ENCODE measurements at regions not wholly inside any gene's neighbourhood (a gene's known extent, or its start where the extent isn't known, plus 50 kb on each side); places are given as distances from the start of the nearest gene placed in this dataset.

GRCh38 chr7:46059308-46060020 lies 138.4 kb upstream of the IGFBP3 start (continued):
- no peak for TF ChIP-seq ZNF532 (CRISPR knock-in tag; IDR thresholded peaks at IDR 0.05; ENCODE audit: borderline replicate concordance)
- TF ChIP-seq E2F1 (CRISPR knock-in tag; IDR thresholded peaks at IDR 0.05): no peak
- TF ChIP-seq, protein P1, sequence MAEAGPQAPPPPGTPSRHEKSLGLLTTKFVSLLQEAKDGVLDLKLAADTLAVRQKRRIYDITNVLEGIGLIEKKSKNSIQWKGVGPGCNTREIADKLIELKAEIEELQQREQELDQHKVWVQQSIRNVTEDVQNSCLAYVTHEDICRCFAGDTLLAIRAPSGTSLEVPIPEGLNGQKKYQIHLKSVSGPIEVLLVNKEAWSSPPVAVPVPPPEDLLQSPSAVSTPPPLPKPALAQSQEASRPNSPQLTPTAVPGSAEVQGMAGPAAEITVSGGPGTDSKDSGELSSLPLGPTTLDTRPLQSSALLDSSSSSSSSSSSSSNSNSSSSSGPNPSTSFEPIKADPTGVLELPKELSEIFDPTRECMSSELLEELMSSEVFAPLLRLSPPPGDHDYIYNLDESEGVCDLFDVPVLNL (CRISPR knock-in tag; IDR thresholded peaks at IDR 0.05; ENCODE audit: borderline replicate concordance, low read depth): no peak
- TF ChIP-seq FOXJ3 (CRISPR knock-in tag; IDR thresholded peaks at IDR 0.05; ENCODE audit: borderline replicate concordance): no peak

DNA sequence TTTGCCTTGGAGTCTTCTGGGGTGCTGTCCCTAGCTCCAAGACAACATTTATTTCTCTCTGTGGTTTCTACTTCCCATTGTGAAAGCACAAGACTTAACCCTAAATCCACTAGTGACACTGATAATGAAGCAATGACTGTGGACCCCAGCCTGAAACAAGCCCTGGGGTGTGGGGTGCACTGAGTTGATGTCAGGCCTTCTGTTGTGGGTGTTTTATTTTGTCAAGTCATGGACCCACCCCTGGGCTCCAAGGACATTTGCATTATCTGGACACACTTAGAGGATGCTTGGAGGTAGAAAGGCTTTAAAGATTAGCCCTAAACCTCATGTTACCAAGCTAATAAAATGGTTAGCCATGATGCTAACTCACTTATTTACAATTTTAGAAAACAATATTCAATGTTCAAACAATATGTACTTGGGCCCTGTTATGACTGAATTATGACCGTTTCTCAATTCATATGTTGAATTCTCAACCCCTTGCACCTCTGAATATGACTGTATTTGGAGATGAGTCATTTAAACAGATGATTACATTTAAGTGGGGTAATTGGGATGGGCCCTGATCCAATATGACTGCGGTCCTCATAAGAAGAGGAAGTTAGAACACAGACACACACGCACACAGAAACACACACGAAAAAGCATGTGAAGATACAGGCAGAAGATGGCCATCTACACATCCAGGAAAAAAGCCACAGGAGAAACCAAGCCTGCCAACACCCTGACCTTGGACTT lies 137.2 kb upstream of the IGFBP3 start:
- DNase-seq (ENCODE audit: low spot score): no peak

More for the DNA sequence above, 137.2 kb upstream of the IGFBP3 start:
- ATAC-seq: no peak
- CTCF ChIA-PET: no interaction called here
- H3K9me3 Mint-ChIP-seq: 0 out of 2 replicates have a peak, but pooled peaks cover 3% of the 10 kb centered on the region
- no peak for TF ChIP-seq JUN (CRISPR knock-in tag; IDR thresholded peaks at IDR 0.05)
- no peak for TF ChIP-seq NFE2L1 (CRISPR knock-in tag; IDR thresholded peaks at IDR 0.05)
- TF ChIP-seq ZNF219 (CRISPR knock-in tag; IDR thresholded peaks at IDR 0.05; ENCODE audit: borderline replicate concordance): no peak
- TF ChIP-seq SOX15 (CRISPR knock-in tag; IDR thresholded peaks at IDR 0.05): no peak
- no peak for TF ChIP-seq NFYB (CRISPR knock-in tag; conservative IDR thresholded peaks at IDR 0.05; ENCODE audit: low read depth)
- no peak for TF ChIP-seq MLX (CRISPR knock-in tag; IDR thresholded peaks at IDR 0.05)
- TF ChIP-seq, protein P2, sequence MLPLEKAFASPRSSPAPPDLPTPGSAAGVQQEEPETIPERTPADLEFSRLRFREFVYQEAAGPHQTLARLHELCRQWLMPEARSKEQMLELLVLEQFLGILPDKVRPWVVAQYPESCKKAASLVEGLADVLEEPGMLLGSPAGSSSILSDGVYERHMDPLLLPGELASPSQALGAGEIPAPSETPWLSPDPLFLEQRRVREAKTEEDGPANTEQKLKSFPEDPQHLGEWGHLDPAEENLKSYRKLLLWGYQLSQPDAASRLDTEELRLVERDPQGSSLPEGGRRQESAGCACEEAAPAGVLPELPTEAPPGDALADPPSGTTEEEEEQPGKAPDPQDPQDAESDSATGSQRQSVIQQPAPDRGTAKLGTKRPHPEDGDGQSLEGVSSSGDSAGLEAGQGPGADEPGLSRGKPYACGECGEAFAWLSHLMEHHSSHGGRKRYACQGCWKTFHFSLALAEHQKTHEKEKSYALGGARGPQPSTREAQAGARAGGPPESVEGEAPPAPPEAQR (CRISPR knock-in tag; IDR thresholded peaks at IDR 0.05): no peak
- no peak for TF ChIP-seq FOXJ3 (CRISPR knock-in tag; IDR thresholded peaks at IDR 0.05; ENCODE audit: borderline replicate concordance)
- no peak for TF ChIP-seq PRDM15 (CRISPR knock-in tag; IDR thresholded peaks at IDR 0.05)
- no peaks in the 10 kb centered on the region for H3K36me3 Mint-ChIP-seq
- H3K4me3 Mint-ChIP-seq: no peak overlapping the region
- H3K27me3 Mint-ChIP-seq (ENCODE audit: low read depth): no peaks in the 10 kb centered on the region
- H3K4me1 Mint-ChIP-seq: no peaks in the 10 kb centered on the region
- H3K27ac Mint-ChIP-seq: no peak overlapping the region
- POLR2A ChIA-PET: no interaction called here
